SK-N-SH treated with all-trans-retinoic acid at 6 μM for 48 hours (cell line): ENCODE measurements at regions not wholly inside any gene's neighbourhood (a gene's known extent, or its start where the extent isn't known, plus 50 kb on each side); places are given as distances from the start of the nearest gene placed in this dataset.

Source experiments
- ATAC-seq: fragments of 200-7000 bp; cut with Tn5 transposase; 3 replicates; pipeline ENCODE4 v1.9.1; 2020; ENCODE audit warnings: mild to moderate bottlenecking, moderate library complexity
- ARNTL ChIP-seq: fragments of 450-650 bp; formaldehyde crosslinking; IDR thresholded peaks from 2 replicates; pipeline ENCODE4 v1.5.0; 2020; ENCODE audit warnings: low read depth, mild to moderate bottlenecking, moderate library complexity, borderline replicate concordance
- BACH2 ChIP-seq: fragments of 250-450 bp; sonication (Bioruptor Pico); IDR thresholded peaks from 2 replicates; pipeline ENCODE4 v1.9.0; 2021; ENCODE audit warnings: mild to moderate bottlenecking, borderline replicate concordance
- CSDC2 ChIP-seq: fragments of 250-450 bp; sonication (Bioruptor Pico); IDR thresholded peaks from 2 replicates; pipeline ENCODE4 v1.5.0; 2020; ENCODE audit warnings: mild to moderate bottlenecking, moderate library complexity
- ESRRG ChIP-seq: fragments of 250-450 bp; sonication (Bioruptor Pico); IDR thresholded peaks from 2 replicates; pipeline ENCODE4 v1.6.1; 2021; ENCODE audit warnings: mild to moderate bottlenecking
- GLIS3 ChIP-seq: fragments of 250-450 bp; sonication (Bioruptor Pico); IDR thresholded peaks from 2 replicates; pipeline ENCODE4 v1.5.0; 2020; ENCODE audit warnings: mild to moderate bottlenecking, moderate library complexity
- ZC3H10 ChIP-seq: fragments of 250-450 bp; sonication (Bioruptor Pico); IDR thresholded peaks from 2 replicates; pipeline ENCODE4 v1.5.1; 2021; ENCODE audit warnings: mild to moderate bottlenecking, moderate library complexity
- ZFP3 ChIP-seq: fragments of 250-450 bp; sonication (Bioruptor Pico); IDR thresholded peaks from 2 replicates; pipeline ENCODE4 v1.5.0; 2020; ENCODE audit warnings: mild to moderate bottlenecking, moderate library complexity
- ZFP30 ChIP-seq: fragments of 450-650 bp; formaldehyde crosslinking; IDR thresholded peaks from 2 replicates; pipeline ENCODE4 v1.5.0; 2022; ENCODE audit warnings: mild to moderate bottlenecking, moderate library complexity
- ZNF565 ChIP-seq: fragments of 450-650 bp; formaldehyde crosslinking; conservative IDR thresholded peaks from 2 replicates; pipeline ENCODE4 v1.5.0; 2020; ENCODE audit warnings: low read depth, mild to moderate bottlenecking, moderate library complexity
- ZNF70 ChIP-seq: fragments of 450-650 bp; formaldehyde crosslinking; IDR thresholded peaks from 2 replicates; pipeline ENCODE4 v1.5.0; 2020; ENCODE audit warnings: mild to moderate bottlenecking, moderate library complexity
- ZNF8 ChIP-seq: fragments of 450-650 bp; formaldehyde crosslinking; IDR thresholded peaks from 2 replicates; pipeline ENCODE4 v1.5.0; 2020; ENCODE audit warnings: mild to moderate bottlenecking, moderate library complexity
- TF ChIP-seq, protein P1 (sequence below): fragments of 250-450 bp; sonication (Bioruptor Pico); IDR thresholded peaks from 2 replicates; pipeline ENCODE4 v1.8.0; 2020; ENCODE audit warnings: mild to moderate bottlenecking, moderate library complexity, borderline replicate concordance
- TF ChIP-seq, protein P2 (sequence below): fragments of 250-450 bp; sonication (Bioruptor Pico); IDR thresholded peaks from 2 replicates; pipeline ENCODE4 v1.5.0; 2020; ENCODE audit warnings: mild to moderate bottlenecking, moderate library complexity
- TF ChIP-seq, protein P3 (sequence below): fragments of 250-450 bp; sonication (Bioruptor Pico); IDR thresholded peaks from 2 replicates; pipeline ENCODE4 v1.5.1; 2020; ENCODE audit warnings: low read depth, mild to moderate bottlenecking, moderate library complexity
- TF ChIP-seq, protein P4 (sequence below): fragments of 250-450 bp; sonication (Bioruptor Pico); IDR thresholded peaks from 2 replicates; pipeline ENCODE4 v1.5.1; 2021; ENCODE audit warnings: mild to moderate bottlenecking, moderate library complexity
- TF ChIP-seq, protein P5 (sequence below): fragments of 250-450 bp; sonication (Bioruptor Pico); IDR thresholded peaks from 2 replicates; pipeline ENCODE4 v1.8.0; 2021; ENCODE audit warnings: low read depth, mild to moderate bottlenecking, moderate library complexity, borderline replicate concordance

DNA sequence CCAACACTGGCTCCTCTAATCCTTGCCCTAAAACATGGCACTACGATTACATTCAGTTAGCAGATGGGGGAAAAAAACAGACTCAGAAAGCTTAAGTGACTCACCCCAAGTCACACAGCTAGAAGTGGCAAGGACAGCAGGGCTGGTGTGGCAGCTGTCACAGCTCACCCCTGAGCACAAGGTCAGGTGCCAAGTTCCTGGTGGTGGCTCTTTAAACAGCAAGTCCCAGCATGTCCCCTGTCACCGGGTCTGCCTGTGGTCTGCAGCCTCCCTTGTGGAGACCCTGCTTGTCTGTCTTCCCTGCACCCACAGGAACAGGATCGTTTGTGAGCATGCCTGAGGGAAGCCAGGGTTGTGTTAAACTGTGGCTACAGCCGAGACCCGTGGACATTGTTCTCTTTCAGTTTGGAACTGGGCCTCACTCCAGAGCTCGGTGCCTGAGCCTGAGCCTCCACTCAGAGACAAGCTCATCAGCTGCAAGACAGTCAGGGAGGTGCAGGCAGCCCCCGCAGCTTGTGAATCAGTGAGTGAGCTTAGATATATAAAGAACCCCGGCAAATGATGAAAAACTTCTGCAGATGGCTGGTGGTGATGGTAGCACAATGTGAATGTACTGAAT, 260.8 kb downstream of the BCOR start (continued):
- TF ChIP-seq, protein P1, sequence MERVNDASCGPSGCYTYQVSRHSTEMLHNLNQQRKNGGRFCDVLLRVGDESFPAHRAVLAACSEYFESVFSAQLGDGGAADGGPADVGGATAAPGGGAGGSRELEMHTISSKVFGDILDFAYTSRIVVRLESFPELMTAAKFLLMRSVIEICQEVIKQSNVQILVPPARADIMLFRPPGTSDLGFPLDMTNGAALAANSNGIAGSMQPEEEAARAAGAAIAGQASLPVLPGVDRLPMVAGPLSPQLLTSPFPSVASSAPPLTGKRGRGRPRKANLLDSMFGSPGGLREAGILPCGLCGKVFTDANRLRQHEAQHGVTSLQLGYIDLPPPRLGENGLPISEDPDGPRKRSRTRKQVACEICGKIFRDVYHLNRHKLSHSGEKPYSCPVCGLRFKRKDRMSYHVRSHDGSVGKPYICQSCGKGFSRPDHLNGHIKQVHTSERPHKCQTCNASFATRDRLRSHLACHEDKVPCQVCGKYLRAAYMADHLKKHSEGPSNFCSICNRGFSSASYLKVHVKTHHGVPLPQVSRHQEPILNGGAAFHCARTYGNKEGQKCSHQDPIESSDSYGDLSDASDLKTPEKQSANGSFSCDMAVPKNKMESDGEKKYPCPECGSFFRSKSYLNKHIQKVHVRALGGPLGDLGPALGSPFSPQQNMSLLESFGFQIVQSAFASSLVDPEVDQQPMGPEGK (CRISPR knock-in tag): no peak
- no peak for TF ChIP-seq ZNF565 (CRISPR knock-in tag)
- TF ChIP-seq ZC3H10 (CRISPR knock-in tag): no peak

DNA sequence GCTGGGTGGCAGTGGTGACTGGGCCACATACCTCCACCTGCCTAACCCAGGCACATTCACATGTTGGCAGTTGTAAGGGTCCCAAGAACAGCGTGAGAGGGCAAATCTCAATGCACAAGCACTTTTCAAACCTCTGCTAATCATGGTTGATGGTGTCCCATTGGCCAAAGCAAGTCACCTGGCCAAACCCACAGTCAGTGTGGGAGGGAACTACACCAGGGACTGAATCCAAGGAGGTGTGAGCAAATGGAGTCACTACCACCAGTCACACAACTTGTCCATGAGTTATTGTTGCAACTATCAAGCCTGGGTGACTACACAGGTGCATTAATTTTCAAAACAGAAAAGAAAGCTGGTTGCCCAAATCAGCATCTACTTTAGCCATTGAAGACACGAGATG, 260.1 kb downstream of the BCOR start:
- no peak for ATAC-seq
- TF ChIP-seq ZFP30 (CRISPR knock-in tag) (no peak), CSDC2 (CRISPR knock-in tag) (no peak), ESRRG (no peak), ZNF70 (CRISPR knock-in tag) (no peak), GLIS3 (no peak), ZFP3 (no peak), ZNF8 (no peak), ARNTL (CRISPR knock-in tag) (no peak)
- TF ChIP-seq, protein P2, sequence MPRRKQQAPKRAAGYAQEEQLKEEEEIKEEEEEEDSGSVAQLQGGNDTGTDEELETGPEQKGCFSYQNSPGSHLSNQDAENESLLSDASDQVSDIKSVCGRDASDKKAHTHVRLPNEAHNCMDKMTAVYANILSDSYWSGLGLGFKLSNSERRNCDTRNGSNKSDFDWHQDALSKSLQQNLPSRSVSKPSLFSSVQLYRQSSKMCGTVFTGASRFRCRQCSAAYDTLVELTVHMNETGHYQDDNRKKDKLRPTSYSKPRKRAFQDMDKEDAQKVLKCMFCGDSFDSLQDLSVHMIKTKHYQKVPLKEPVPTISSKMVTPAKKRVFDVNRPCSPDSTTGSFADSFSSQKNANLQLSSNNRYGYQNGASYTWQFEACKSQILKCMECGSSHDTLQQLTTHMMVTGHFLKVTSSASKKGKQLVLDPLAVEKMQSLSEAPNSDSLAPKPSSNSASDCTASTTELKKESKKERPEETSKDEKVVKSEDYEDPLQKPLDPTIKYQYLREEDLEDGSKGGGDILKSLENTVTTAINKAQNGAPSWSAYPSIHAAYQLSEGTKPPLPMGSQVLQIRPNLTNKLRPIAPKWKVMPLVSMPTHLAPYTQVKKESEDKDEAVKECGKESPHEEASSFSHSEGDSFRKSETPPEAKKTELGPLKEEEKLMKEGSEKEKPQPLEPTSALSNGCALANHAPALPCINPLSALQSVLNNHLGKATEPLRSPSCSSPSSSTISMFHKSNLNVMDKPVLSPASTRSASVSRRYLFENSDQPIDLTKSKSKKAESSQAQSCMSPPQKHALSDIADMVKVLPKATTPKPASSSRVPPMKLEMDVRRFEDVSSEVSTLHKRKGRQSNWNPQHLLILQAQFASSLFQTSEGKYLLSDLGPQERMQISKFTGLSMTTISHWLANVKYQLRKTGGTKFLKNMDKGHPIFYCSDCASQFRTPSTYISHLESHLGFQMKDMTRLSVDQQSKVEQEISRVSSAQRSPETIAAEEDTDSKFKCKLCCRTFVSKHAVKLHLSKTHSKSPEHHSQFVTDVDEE (CRISPR knock-in tag): no peak
- TF ChIP-seq, protein P3, sequence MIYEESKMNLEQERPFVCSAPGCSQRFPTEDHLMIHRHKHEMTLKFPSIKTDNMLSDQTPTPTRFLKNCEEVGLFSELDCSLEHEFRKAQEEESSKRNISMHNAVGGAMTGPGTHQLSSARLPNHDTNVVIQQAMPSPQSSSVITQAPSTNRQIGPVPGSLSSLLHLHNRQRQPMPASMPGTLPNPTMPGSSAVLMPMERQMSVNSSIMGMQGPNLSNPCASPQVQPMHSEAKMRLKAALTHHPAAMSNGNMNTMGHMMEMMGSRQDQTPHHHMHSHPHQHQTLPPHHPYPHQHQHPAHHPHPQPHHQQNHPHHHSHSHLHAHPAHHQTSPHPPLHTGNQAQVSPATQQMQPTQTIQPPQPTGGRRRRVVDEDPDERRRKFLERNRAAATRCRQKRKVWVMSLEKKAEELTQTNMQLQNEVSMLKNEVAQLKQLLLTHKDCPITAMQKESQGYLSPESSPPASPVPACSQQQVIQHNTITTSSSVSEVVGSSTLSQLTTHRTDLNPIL (CRISPR knock-in tag): no peak
- TF ChIP-seq, protein P4, sequence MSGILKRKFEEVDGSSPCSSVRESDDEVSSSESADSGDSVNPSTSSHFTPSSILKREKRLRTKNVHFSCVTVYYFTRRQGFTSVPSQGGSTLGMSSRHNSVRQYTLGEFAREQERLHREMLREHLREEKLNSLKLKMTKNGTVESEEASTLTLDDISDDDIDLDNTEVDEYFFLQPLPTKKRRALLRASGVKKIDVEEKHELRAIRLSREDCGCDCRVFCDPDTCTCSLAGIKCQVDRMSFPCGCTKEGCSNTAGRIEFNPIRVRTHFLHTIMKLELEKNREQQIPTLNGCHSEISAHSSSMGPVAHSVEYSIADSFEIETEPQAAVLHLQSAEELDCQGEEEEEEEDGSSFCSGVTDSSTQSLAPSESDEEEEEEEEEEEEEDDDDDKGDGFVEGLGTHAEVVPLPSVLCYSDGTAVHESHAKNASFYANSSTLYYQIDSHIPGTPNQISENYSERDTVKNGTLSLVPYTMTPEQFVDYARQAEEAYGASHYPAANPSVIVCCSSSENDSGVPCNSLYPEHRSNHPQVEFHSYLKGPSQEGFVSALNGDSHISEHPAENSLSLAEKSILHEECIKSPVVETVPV: no peak

DNA sequence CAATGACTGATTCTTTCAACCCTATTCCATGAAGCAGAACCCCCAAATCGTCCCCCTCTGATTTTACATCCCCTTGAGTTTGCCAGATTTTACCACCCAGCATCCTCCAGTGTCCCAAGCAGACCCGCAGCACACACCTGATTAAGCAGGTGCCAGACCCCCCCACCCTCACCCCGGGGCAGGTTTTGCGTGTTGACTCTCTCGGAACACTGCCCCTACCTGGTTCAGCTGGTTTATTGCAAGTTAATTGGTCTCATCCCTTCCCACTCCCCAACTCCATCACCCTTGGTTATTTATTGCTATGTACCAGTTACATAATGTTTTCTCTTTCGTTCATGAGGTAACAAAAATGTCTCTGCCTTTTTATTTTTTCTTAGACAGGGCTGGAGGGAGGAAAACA, 258.4 kb downstream of the BCOR start:
- TF ChIP-seq, protein P5, sequence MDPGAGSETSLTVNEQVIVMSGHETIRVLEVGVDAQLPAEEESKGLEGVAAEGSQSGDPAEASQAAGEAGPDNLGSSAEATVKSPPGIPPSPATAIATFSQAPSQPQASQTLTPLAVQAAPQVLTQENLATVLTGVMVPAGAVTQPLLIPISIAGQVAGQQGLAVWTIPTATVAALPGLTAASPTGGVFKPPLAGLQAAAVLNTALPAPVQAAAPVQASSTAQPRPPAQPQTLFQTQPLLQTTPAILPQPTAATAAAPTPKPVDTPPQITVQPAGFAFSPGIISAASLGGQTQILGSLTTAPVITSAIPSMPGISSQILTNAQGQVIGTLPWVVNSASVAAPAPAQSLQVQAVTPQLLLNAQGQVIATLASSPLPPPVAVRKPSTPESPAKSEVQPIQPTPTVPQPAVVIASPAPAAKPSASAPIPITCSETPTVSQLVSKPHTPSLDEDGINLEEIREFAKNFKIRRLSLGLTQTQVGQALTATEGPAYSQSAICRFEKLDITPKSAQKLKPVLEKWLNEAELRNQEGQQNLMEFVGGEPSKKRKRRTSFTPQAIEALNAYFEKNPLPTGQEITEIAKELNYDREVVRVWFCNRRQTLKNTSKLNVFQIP (CRISPR knock-in tag): no peak
- no peak for TF ChIP-seq BACH2 (CRISPR knock-in tag)
- no peak for ATAC-seq

DNA sequence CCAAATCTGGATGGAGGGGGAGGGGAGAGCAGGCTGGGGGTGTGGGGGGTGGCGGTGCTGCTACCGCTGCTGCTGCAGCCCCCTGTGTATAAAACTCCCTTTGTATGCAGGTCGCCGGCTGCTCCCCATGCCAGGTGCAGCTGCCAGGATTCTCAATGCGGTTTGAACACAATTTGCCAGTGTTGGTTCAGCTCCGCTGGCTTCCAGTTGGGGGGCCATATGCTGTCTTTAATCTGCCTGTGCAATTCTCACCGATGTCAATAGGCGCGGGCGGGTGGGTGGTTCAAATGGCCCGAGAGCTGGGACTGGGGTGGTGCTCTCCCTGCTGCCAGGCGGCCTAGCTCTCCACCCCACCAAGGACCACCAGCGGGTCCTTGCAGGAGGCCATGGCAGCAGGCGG, 257.6 kb downstream of the BCOR start:
- no peak for ATAC-seq
- TF ChIP-seq, protein P1 (CRISPR knock-in tag): no peak
- TF ChIP-seq ZNF70 (CRISPR knock-in tag) (no peak), GLIS3 (no peak)
